CD14-positive monocyte (primary cell): ENCODE measurements at regions not wholly inside any gene's neighbourhood (a gene's known extent, or its start where the extent isn't known, plus 50 kb on each side); places are given as distances from the start of the nearest gene placed in this dataset.

Source experiments
- DNase-seq, 3 donors: peaks; one replicate each; pipeline ENCODE4 v3.0.0-alpha.2; 2011 to 2022
- H2AFZ ChIP-seq: 2 replicates; pipeline ENCODE4 v1.6.0; 2012; ENCODE audit warnings: mild to moderate bottlenecking, low read depth, low read length, inconsistent platforms; ENCODE audit not compliant: insufficient read depth, poor library complexity, severe bottlenecking
- H3K27ac ChIP-seq, 2 donors: 1 replicate in 1 of 2; 2 replicates in 1 of 2; pipeline ENCODE4 v1.5.1; 2012 to 2013; ENCODE audit warnings: low read length in 2 of 2, control low read depth in 1 of 2, inconsistent platforms in 1 of 2, low read depth in 1 of 2, mild to moderate bottlenecking in 1 of 2
- H3K27me3 ChIP-seq, 2 donors: one replicate each; pipeline versions ENCODE4 v1.6.0 to v1.6.1; 2011 to 2013; ENCODE audit warnings: low read length in 2 of 2; ENCODE audit not compliant: control insufficient read depth in 2 of 2, insufficient read depth in 2 of 2
- H3K36me3 ChIP-seq, 2 donors: replicated peaks in 1 of 2; 1 replicate in 1 of 2; 2 replicates in 1 of 2; pipeline versions ENCODE4 v1.5.1 to v1.6.1; 2012 to 2013; ENCODE audit warnings: low read length in 2 of 2, control low read depth in 1 of 2, inconsistent platforms in 1 of 2, mild to moderate bottlenecking in 1 of 2; ENCODE audit not compliant: insufficient read depth in 2 of 2, control insufficient read depth in 1 of 2
- H3K4me1 ChIP-seq, 2 donors: 1 replicate in 1 of 2; 2 replicates in 1 of 2; pipeline versions ENCODE4 v1.5.1 to v1.6.1; 2012 to 2013; ENCODE audit warnings: low read length in 2 of 2, control low read depth in 1 of 2, inconsistent platforms in 1 of 2, mild to moderate bottlenecking in 1 of 2, moderate library complexity in 1 of 2; ENCODE audit not compliant: insufficient read depth in 2 of 2, control insufficient read depth in 1 of 2
- H3K4me2 ChIP-seq: replicated peaks from 2 replicates; pipeline ENCODE3; 2012; ENCODE audit warnings: low read length, moderate library complexity, mild to moderate bottlenecking; ENCODE audit not compliant: poor library complexity, severe bottlenecking; ENCODE audit errors: extremely low read depth
- H3K4me3 ChIP-seq, 3 experiments: fragments of 200-600 bp in 1 of 3; sonication (generic) in 1 of 3; replicated peaks in 1 of 3; 1 replicate in 2 of 3; 2 replicates in 1 of 3; pipeline ENCODE4 v1.5.1; 2011 to 2013; ENCODE audit warnings: low read length in 3 of 3, mild to moderate bottlenecking in 3 of 3, control low read depth in 2 of 3, low read depth in 2 of 3, inconsistent platforms in 1 of 3, moderate library complexity in 1 of 3
- H3K79me2 ChIP-seq: 2 replicates; pipeline ENCODE4 v1.6.0; 2012; ENCODE audit warnings: mild to moderate bottlenecking, control low read depth, inconsistent platforms, low read length, moderate library complexity; ENCODE audit not compliant: insufficient read depth
- H3K9ac ChIP-seq: 2 replicates; pipeline ENCODE4 v1.6.0; 2017; ENCODE audit warnings: low read length, mild to moderate bottlenecking; ENCODE audit not compliant: insufficient read depth, poor library complexity, severe bottlenecking
- H3K9me3 ChIP-seq, 2 donors: replicated peaks in 1 of 2; 1 replicate in 1 of 2; 2 replicates in 1 of 2; pipeline versions ENCODE4 v1.5.1 to v1.6.1; 2012 to 2013; ENCODE audit warnings: low read length in 2 of 2, control low read depth in 1 of 2; ENCODE audit not compliant: control insufficient read depth in 1 of 2, insufficient read depth in 1 of 2
- H4K20me1 ChIP-seq: 2 replicates; pipeline ENCODE4 v1.6.0; 2012; ENCODE audit warnings: mild to moderate bottlenecking, low read length, control low read depth, moderate library complexity; ENCODE audit not compliant: insufficient read depth
- H3K27ac Mint-ChIP-seq, 7 donors: one replicate each; pipeline ENCODE4 v1.8.0; 2020; ENCODE audit warnings: mild to moderate bottlenecking in 7 of 7, mixed read lengths in 7 of 7, moderate library complexity in 6 of 7, inconsistent platforms in 2 of 7
- H3K27me3 Mint-ChIP-seq, 3 donors: one replicate each; pipeline ENCODE4 v1.8.0; 2021 to 2022; ENCODE audit warnings: low read depth in 3 of 3, mild to moderate bottlenecking in 3 of 3, mixed read lengths in 3 of 3, moderate library complexity in 3 of 3, inconsistent platforms in 1 of 3
- H3K36me3 Mint-ChIP-seq, 2 donors: one replicate each; pipeline ENCODE4 v1.8.0; 2020; ENCODE audit warnings: mixed read lengths in 2 of 2, inconsistent platforms in 1 of 2, mild to moderate bottlenecking in 1 of 2
- H3K4me1 Mint-ChIP-seq: one replicate; pipeline ENCODE4 v1.8.0; 2020; ENCODE audit warnings: mild to moderate bottlenecking, mixed read lengths
- H3K4me3 Mint-ChIP-seq, 2 donors: one replicate each; pipeline ENCODE4 v1.8.0; 2020; ENCODE audit warnings: mild to moderate bottlenecking in 2 of 2, mixed read lengths in 2 of 2, moderate library complexity in 1 of 2
- H3K9me3 Mint-ChIP-seq, 7 donors: one replicate each; pipeline ENCODE4 v1.8.0; 2020 to 2022; ENCODE audit warnings: mixed read lengths in 7 of 7, mild to moderate bottlenecking in 6 of 7, moderate library complexity in 6 of 7, inconsistent platforms in 2 of 7
- WGBS: methylation state at CpG from one replicate; pipeline ENCODE4 v1.1.5; 2013; ENCODE audit warnings: missing lambda C conversion rate; ENCODE audit not compliant: insufficient coverage; 5-methylcytosine and 5-hydroxymethylcytosine counted together
- intact Hi-C, 2 donors: fragments of 100-400 bp; cut with micrococcal nuclease; formaldehyde crosslinking; loops; one replicate each; pipeline versions ENCODE4 v1.15.0 to v1.15.1; 2023
- TF ChIP-seq, protein P1 (sequence below): fragments of 200-600 bp; IDR thresholded peaks from one replicate; pipeline ENCODE4 v1.8.0; 2022; ENCODE audit warnings: antibody characterized with exemption, mild to moderate bottlenecking

DNA sequence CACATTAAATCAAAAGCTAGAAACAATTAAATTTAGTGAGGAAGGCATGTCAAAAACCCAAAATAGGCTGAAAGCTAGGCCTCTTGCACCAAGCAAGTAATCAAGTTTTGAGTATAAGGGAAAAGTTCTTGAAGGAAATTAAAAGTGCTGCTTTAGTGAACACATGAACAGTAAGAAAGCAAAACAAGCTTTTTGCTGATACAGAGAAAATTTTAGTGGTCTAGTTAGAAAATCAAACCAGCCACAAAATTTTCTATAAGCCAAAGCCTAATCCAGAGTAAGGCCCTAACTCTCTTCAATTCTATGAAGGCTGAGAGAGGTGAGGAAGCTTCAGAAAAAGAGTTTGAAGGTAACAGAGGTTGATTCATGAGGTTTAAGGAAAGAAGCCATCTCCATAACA lies 116.2 kb downstream of the CYB561 start:
- no peaks in the 10 kb centered on the region for H3K9me3 Mint-ChIP-seq
- no peak overlapping the region for H3K4me2 ChIP-seq
- H3K4me1 Mint-ChIP-seq, result no peaks in the 10 kb centered on the region
- H3K27me3 ChIP-seq, result no peaks in the 10 kb centered on the region
- peaks cover 0 to 4% of the 10 kb centered on the region in 2 donors for H3K36me3 Mint-ChIP-seq
- H3K4me3 ChIP-seq, result no peak overlapping the region
- H3K36me3 ChIP-seq, result no peaks in the 10 kb centered on the region
- no peak overlapping the region for H3K27ac ChIP-seq
- H3K9ac ChIP-seq, result no peak overlapping the region
- no peaks in the 10 kb centered on the region for H3K27me3 Mint-ChIP-seq
- no peaks in the 10 kb centered on the region for H3K79me2 ChIP-seq
- H3K9me3 ChIP-seq, result no peaks in the 10 kb centered on the region
- H3K27ac Mint-ChIP-seq, result peak overlapping the region in 1 of 7 donors; percentile 70
- no peak for DNase-seq
- H2AFZ ChIP-seq, result no peak overlapping the region
- H3K4me3 Mint-ChIP-seq, result no peak overlapping the region
- intact Hi-C loops, result no loop called here
- TF ChIP-seq, protein P1, sequence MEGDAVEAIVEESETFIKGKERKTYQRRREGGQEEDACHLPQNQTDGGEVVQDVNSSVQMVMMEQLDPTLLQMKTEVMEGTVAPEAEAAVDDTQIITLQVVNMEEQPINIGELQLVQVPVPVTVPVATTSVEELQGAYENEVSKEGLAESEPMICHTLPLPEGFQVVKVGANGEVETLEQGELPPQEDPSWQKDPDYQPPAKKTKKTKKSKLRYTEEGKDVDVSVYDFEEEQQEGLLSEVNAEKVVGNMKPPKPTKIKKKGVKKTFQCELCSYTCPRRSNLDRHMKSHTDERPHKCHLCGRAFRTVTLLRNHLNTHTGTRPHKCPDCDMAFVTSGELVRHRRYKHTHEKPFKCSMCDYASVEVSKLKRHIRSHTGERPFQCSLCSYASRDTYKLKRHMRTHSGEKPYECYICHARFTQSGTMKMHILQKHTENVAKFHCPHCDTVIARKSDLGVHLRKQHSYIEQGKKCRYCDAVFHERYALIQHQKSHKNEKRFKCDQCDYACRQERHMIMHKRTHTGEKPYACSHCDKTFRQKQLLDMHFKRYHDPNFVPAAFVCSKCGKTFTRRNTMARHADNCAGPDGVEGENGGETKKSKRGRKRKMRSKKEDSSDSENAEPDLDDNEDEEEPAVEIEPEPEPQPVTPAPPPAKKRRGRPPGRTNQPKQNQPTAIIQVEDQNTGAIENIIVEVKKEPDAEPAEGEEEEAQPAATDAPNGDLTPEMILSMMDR, result no peak
- no peaks in the 10 kb centered on the region for H3K4me1 ChIP-seq
- H4K20me1 ChIP-seq, result no peaks in the 10 kb centered on the region

DNA sequence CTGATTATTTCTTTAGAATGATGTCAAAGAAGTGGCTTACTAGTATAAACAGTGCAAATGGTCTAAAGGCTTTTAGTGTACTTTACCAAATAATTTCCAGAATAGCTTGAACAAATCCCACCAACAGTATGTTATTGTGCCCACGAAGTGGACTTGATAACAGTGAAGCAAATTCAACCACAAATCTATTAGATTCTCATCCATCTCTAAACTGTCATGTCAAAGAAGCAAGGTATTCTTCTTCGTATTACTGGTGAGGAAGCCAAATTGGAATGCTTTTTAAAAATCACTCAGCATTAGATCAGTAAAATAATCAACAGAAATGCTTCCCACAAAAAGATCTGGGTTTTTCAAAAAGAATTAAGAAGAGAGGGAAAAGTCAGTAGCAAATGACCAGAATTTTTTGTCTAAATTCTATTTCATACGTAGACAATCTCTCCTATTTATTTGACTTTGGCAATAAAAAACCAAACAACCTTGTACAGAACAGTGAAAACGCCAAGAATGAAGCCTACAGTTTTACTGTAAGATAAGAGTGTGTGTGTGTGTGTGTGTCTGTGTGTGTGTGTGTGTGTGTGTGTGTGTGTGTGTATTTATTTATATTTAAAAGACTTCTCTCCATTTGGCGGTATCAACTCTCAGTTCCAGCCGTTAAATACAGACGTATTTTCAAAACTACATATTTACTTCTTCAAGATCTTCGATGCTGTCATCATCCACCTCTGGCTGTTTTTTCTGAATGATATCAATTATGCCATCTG lies 114.6 kb downstream of the CYB561 start:
- H3K4me1 ChIP-seq, result no peaks in the 10 kb centered on the region
- no peak overlapping the region for H3K4me3 Mint-ChIP-seq
- peaks cover 0 to 4% of the 10 kb centered on the region in 2 donors for H3K36me3 Mint-ChIP-seq
- intact Hi-C loops, result no loop called here
- no peak overlapping the region for H3K27ac Mint-ChIP-seq
- DNase-seq, result no peak
- H2AFZ ChIP-seq, result no peak overlapping the region
- H3K27me3 ChIP-seq, result no peaks in the 10 kb centered on the region
- H3K27ac ChIP-seq, result no peak overlapping the region
- H3K9ac ChIP-seq, result no peak overlapping the region
- H3K4me1 Mint-ChIP-seq, result peaks cover 2% of the 10 kb centered on the region
- H3K9me3 Mint-ChIP-seq, result no peaks in the 10 kb centered on the region
- no peaks in the 10 kb centered on the region for H3K79me2 ChIP-seq
- WGBS, result no CpG with 5 or more reads among the region's 8 CpGs
- H3K27me3 Mint-ChIP-seq, result no peaks in the 10 kb centered on the region
- H3K36me3 ChIP-seq, result no peaks in the 10 kb centered on the region
- TF ChIP-seq, protein P1, result no peak
- no peaks in the 10 kb centered on the region for H4K20me1 ChIP-seq
- H3K4me2 ChIP-seq, result no peak overlapping the region
- H3K9me3 ChIP-seq, result no peaks in the 10 kb centered on the region
- H3K4me3 ChIP-seq, result no peak overlapping the region
